NCI-H146 treated with DMSO at 0.1 percent for 48 hours (cell line): ENCODE measurements at regions not wholly inside any gene's neighbourhood (a gene's known extent, or its start where the extent isn't known, plus 50 kb on each side); places are given as distances from the start of the nearest gene placed in this dataset.
"Not testable (repeated sequence)": the region's sequence is repeated elsewhere in the genome, so short reads cannot be mapped to it uniquely, and the experiment has no call there.

Experiments
- DNase-seq: peaks from one replicate; lab custom pipeline; 2025; ENCODE audit not compliant: unreplicated experiment; lab: John Stamatoyannopoulos, UW

- no peak for DNase-seq
These were observed 464.2 kb downstream of the MED13L start for GRCh38 chr12:115813256-115813655.

- no peak for DNase-seq
These were observed 465.6 kb downstream of the MED13L start for GRCh38 chr12:115811929-115812328.

- DNase-seq, result no peak
These were observed 466.4 kb downstream of the MED13L start for GRCh38 chr12:115811045-115811444.

- DNase-seq, result no peak
These were observed 467.2 kb downstream of the MED13L start for GRCh38 chr12:115810122-115810901.

- DNase-seq, result no peak
These were observed 471.5 kb downstream of the MED13L start for GRCh38 chr12:115806000-115806399.

GRCh38 chr12:115802767-115803166, 474.7 kb downstream of the MED13L start:
- DNase-seq, result no peak

GRCh38 chr12:115801871-115802270, 475.6 kb downstream of the MED13L start:
- no peak for DNase-seq

GRCh38 chr12:115799610-115800009, 477.9 kb downstream of the MED13L start:
- no peak for DNase-seq

GRCh38 chr12:115798309-115798917, 479.1 kb downstream of the MED13L start:
- no peak for DNase-seq

- peak; percentile 70 for DNase-seq
These were observed 482.8 kb downstream of the MED13L start for GRCh38 chr12:115794659-115795081.

GRCh38 chr12:115791331-115791730, 486.2 kb downstream of the MED13L start:
- no peak for DNase-seq

- no peak for DNase-seq
These were observed 487.0 kb downstream of the MED13L start for GRCh38 chr12:115790526-115790925.

GRCh38 chr12:115786490-115786889, 491.0 kb downstream of the MED13L start:
- not testable (repeated sequence) for DNase-seq

GRCh38 chr12:115785548-115785947, 491.9 kb downstream of the MED13L start:
- no peak for DNase-seq

- no peak for DNase-seq
These were observed 501.1 kb downstream of the MED13L start for GRCh38 chr12:115776399-115776798.

GRCh38 chr12:115774148-115774895, 503.2 kb downstream of the MED13L start:
- no peak for DNase-seq

GRCh38 chr12:115771601-115772000, 505.9 kb downstream of the MED13L start:
- no peak for DNase-seq

GRCh38 chr12:115771065-115771464, 506.4 kb downstream of the MED13L start:
- DNase-seq, result no peak

- DNase-seq, result no peak
These were observed 506.9 kb downstream of the MED13L start for GRCh38 chr12:115770643-115771042.

- DNase-seq, result no peak
These were observed 509.6 kb downstream of the MED13L start for GRCh38 chr12:115767916-115768315.

- no peak for DNase-seq
These were observed 513.4 kb downstream of the MED13L start for GRCh38 chr12:115763982-115764621.
